IgD-negative memory B cell (primary cell): ENCODE measurements at regions not wholly inside any gene's neighbourhood (a gene's known extent, or its start where the extent isn't known, plus 50 kb on each side); places are given as distances from the start of the nearest gene placed in this dataset.
"Not testable (repeated sequence)": the region's sequence is repeated elsewhere in the genome, so short reads cannot be mapped to it uniquely, and the experiment has no call there.

Source experiments
- H3K27ac Mint-ChIP-seq, 3 donors: one replicate each; pipeline ENCODE4 v1.8.0; 2020 to 2022; ENCODE audit warnings: mild to moderate bottlenecking in 3 of 3, mixed read lengths in 3 of 3, moderate library complexity in 1 of 3
- H3K27me3 Mint-ChIP-seq: one replicate; pipeline ENCODE4 v1.8.0; 2021; ENCODE audit warnings: mixed read lengths
- H3K36me3 Mint-ChIP-seq: one replicate; pipeline ENCODE4 v1.8.0; 2020; ENCODE audit warnings: mild to moderate bottlenecking, mixed read lengths
- H3K4me1 Mint-ChIP-seq, 3 donors: one replicate each; pipeline ENCODE4 v1.8.0; 2020 to 2022; ENCODE audit warnings: mixed read lengths in 3 of 3, mild to moderate bottlenecking in 1 of 3
- H3K4me3 Mint-ChIP-seq, 4 donors: one replicate each; pipeline ENCODE4 v1.8.0; 2020 to 2022; ENCODE audit warnings: mild to moderate bottlenecking in 4 of 4, mixed read lengths in 4 of 4, moderate library complexity in 3 of 4
- H3K9me3 Mint-ChIP-seq, 3 donors: one replicate each; pipeline ENCODE4 v1.8.0; 2020 to 2021; ENCODE audit warnings: mixed read lengths in 3 of 3, mild to moderate bottlenecking in 1 of 3

GRCh38 chr7:15143936-15144335 lies 241.4 kb upstream of the DGKB start:
- Mint-ChIP-seq H3K9me3 (peaks cover 0 to 15% (median 4%) of the 10 kb centered on the region in 3 donors), H3K36me3 (no peaks in the 10 kb centered on the region), H3K4me1 (no peaks in the 10 kb centered on the region), H3K4me3 (no peak overlapping the region), H3K27me3 (no peaks in the 10 kb centered on the region), H3K27ac (no peak overlapping the region)

DNA sequence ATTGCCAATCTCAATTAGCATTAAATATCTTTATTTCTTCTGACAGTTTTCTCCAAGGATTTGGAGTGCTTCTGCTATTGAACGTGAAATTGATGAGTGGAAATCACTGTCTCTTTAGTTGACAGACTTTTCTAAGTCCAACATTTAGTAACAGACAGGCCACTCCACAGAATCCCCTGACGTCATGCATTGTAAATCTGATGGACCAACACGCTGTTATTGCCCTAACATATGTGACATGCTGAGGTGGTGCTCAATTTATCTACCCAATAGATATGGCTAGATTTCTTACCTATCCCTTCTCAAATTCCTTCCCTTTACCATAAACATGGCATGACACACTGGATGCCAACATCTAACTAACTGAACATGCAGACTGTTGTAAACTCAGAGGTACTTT lies 240.6 kb upstream of the DGKB start:
- no peaks in the 10 kb centered on the region for H3K27me3 Mint-ChIP-seq
- no peak overlapping the region for H3K27ac Mint-ChIP-seq
- no peaks in the 10 kb centered on the region for H3K4me1 Mint-ChIP-seq
- H3K36me3 Mint-ChIP-seq = no peaks in the 10 kb centered on the region
- no peak overlapping the region for H3K4me3 Mint-ChIP-seq
- H3K9me3 Mint-ChIP-seq = peaks cover 0 to 12% (median 2%) of the 10 kb centered on the region in 3 donors

- Mint-ChIP-seq H3K4me3 (no peak overlapping the region), H3K36me3 (no peaks in the 10 kb centered on the region), H3K27me3 (no peaks in the 10 kb centered on the region), H3K4me1 (peaks cover 0 to 2% (median 0%) of the 10 kb centered on the region in 3 donors), H3K27ac (no peak overlapping the region), H3K9me3 (peaks cover 0 to 11% (median 4%) of the 10 kb centered on the region in 3 donors)
Observed at GRCh38 chr7:15140431-15140830, 237.9 kb upstream of the DGKB start.

- no peaks in the 10 kb centered on the region for H3K36me3 Mint-ChIP-seq
- H3K4me1 Mint-ChIP-seq = peaks cover 0 to 2% (median 0%) of the 10 kb centered on the region in 3 donors
- H3K9me3 Mint-ChIP-seq = peaks cover 0 to 3% (median under 1%) of the 10 kb centered on the region in 3 donors
- no peak overlapping the region for H3K27ac Mint-ChIP-seq
- no peak overlapping the region for H3K4me3 Mint-ChIP-seq
- no peaks in the 10 kb centered on the region for H3K27me3 Mint-ChIP-seq
Observed at GRCh38 chr7:15131661-15132060, 229.1 kb upstream of the DGKB start.

- H3K9me3 Mint-ChIP-seq = peaks cover 0 to 3% (median 0%) of the 10 kb centered on the region in 3 donors
- no peaks in the 10 kb centered on the region for H3K4me1 Mint-ChIP-seq
- no peaks in the 10 kb centered on the region for H3K27me3 Mint-ChIP-seq
- H3K27ac Mint-ChIP-seq = no peak overlapping the region
- no peak overlapping the region for H3K4me3 Mint-ChIP-seq
- no peaks in the 10 kb centered on the region for H3K36me3 Mint-ChIP-seq
Observed at GRCh38 chr7:15130666-15131541, 228.4 kb upstream of the DGKB start.

- Mint-ChIP-seq H3K4me3 (no peak overlapping the region), H3K27ac (no peak overlapping the region), H3K27me3 (no peaks in the 10 kb centered on the region), H3K4me1 (no peaks in the 10 kb centered on the region), H3K9me3 (no peaks in the 10 kb centered on the region), H3K36me3 (no peaks in the 10 kb centered on the region)
Observed at GRCh38 chr7:15128716-15129115, 226.2 kb upstream of the DGKB start.

- not testable (repeated sequence) for H3K4me3 Mint-ChIP-seq, H3K27me3 Mint-ChIP-seq, H3K9me3 Mint-ChIP-seq, H3K36me3 Mint-ChIP-seq, H3K4me1 Mint-ChIP-seq, H3K27ac Mint-ChIP-seq
Observed at GRCh38 chr7:15126653-15127052, 224.1 kb upstream of the DGKB start.

GRCh38 chr7:15123901-15124300 lies 221.3 kb upstream of the DGKB start:
- H3K4me3 Mint-ChIP-seq = no peak overlapping the region
- H3K9me3 Mint-ChIP-seq = peaks cover 4 to 6% (median 4%) of the 10 kb centered on the region in 3 donors
- H3K27me3 Mint-ChIP-seq = no peaks in the 10 kb centered on the region
- H3K27ac Mint-ChIP-seq = no peak overlapping the region
- H3K36me3 Mint-ChIP-seq = no peaks in the 10 kb centered on the region
- H3K4me1 Mint-ChIP-seq = no peaks in the 10 kb centered on the region

GRCh38 chr7:15113752-15114151 lies 211.2 kb upstream of the DGKB start:
- Mint-ChIP-seq H3K36me3 (no peaks in the 10 kb centered on the region), H3K27ac (no peak overlapping the region), H3K4me1 (no peaks in the 10 kb centered on the region), H3K27me3 (no peaks in the 10 kb centered on the region), H3K4me3 (no peak overlapping the region), H3K9me3 (no peaks in the 10 kb centered on the region)

GRCh38 chr7:15105711-15106110 lies 203.2 kb upstream of the DGKB start:
- H3K4me3 Mint-ChIP-seq = no peak overlapping the region
- H3K4me1 Mint-ChIP-seq = no peaks in the 10 kb centered on the region
- peaks cover 3 to 6% (median 3%) of the 10 kb centered on the region in 3 donors for H3K9me3 Mint-ChIP-seq
- H3K27me3 Mint-ChIP-seq = no peaks in the 10 kb centered on the region
- H3K27ac Mint-ChIP-seq = no peak overlapping the region
- H3K36me3 Mint-ChIP-seq = no peaks in the 10 kb centered on the region

DNA sequence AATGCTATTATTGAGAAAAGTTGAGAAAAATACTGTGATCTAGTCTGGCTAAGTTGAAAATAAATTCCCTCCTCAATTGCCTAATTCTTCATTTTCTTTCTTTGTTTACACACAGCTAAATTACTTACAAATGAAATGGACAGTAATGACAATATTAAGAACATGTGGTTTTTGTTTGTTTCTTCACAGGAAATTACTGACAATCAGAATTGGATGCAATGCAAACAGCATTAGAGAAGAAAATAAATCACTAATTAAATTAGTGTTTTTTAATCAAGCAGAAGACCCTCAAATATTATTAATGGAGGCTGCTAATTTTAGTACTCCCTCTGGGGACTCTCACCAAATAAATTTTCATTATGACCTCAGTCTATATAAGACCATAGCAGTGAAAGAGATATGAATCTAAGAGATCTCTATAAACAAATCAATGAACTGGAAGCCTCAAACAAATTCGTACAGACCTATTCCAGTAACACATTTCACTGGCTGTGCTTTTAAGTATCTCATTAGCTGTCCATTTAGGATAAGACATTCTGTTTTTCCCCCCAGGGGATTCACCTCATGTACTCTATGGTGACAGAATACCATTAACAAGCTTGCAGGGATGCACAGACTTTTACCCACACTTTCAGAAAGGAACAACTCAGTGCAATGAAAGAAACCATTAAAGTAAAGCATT lies 202.0 kb upstream of the DGKB start:
- Mint-ChIP-seq H3K4me3 (no peak overlapping the region), H3K27me3 (no peaks in the 10 kb centered on the region), H3K27ac (no peak overlapping the region), H3K4me1 (no peaks in the 10 kb centered on the region), H3K36me3 (no peaks in the 10 kb centered on the region), H3K9me3 (peaks cover 3 to 6% (median 3%) of the 10 kb centered on the region in 3 donors)

DNA sequence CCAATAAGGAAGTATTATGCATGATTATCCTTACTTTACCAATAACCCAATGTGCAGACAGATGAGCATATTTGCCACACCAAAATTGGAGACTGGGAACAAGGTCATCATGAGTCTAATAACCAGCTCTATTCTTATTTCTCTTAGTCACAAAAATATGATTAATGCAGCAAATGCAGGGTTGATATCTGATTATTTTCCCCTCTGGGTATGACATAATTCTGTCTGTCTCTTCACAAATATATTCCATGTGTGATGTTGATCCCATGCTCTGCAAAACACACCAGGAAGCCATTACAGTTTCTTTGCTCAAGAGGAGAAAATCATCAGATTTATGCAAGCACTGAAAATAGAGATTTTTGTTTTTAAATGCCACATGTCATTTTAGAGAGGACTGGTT lies 196.5 kb upstream of the DGKB start:
- Mint-ChIP-seq H3K27ac (no peak overlapping the region), H3K27me3 (no peaks in the 10 kb centered on the region), H3K4me3 (no peak overlapping the region)

GRCh38 chr7:15096853-15097252 lies 194.3 kb upstream of the DGKB start:
- Mint-ChIP-seq H3K36me3 (no peaks in the 10 kb centered on the region), H3K27me3 (no peaks in the 10 kb centered on the region), H3K27ac (no peak overlapping the region), H3K4me1 (no peaks in the 10 kb centered on the region), H3K4me3 (no peak overlapping the region), H3K9me3 (no peaks in the 10 kb centered on the region)

More for the DNA sequence above, 196.5 kb upstream of the DGKB start:
- H3K4me1 Mint-ChIP-seq = no peaks in the 10 kb centered on the region
- no peaks in the 10 kb centered on the region for H3K36me3 Mint-ChIP-seq
- H3K9me3 Mint-ChIP-seq = no peaks in the 10 kb centered on the region

- H3K4me3 Mint-ChIP-seq = no peak overlapping the region
- no peaks in the 10 kb centered on the region for H3K36me3 Mint-ChIP-seq
- no peaks in the 10 kb centered on the region for H3K9me3 Mint-ChIP-seq
- no peak overlapping the region for H3K27ac Mint-ChIP-seq
- H3K27me3 Mint-ChIP-seq = no peaks in the 10 kb centered on the region
- H3K4me1 Mint-ChIP-seq = no peaks in the 10 kb centered on the region
Observed at GRCh38 chr7:15094989-15095388, 192.4 kb upstream of the DGKB start.

DNA sequence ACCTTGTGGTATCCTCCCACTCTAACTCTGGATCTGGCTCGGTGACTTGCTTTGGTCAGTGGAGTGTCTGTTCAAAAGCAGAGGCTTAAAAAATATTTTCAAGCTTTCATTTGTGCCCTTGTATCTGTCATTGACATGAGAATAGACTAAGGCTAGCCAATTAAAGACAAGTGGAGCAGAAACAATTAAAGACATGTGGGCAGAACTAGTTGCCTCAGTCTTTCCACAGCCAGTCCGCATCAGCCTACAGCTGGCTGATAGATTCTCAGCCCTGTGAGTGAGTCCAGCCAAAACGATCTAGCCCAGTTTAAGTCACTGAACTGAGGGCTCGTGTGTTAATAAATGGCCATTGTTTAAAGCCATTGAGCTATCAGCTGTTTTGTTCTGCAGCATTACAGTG lies 185.2 kb upstream of the DGKB start:
- peaks cover 0 to 6% (median 3%) of the 10 kb centered on the region in 3 donors for H3K9me3 Mint-ChIP-seq
- no peaks in the 10 kb centered on the region for H3K27me3 Mint-ChIP-seq
- H3K4me1 Mint-ChIP-seq = no peaks in the 10 kb centered on the region
- H3K27ac Mint-ChIP-seq = no peak overlapping the region
- no peak overlapping the region for H3K4me3 Mint-ChIP-seq
- H3K36me3 Mint-ChIP-seq = no peaks in the 10 kb centered on the region

DNA sequence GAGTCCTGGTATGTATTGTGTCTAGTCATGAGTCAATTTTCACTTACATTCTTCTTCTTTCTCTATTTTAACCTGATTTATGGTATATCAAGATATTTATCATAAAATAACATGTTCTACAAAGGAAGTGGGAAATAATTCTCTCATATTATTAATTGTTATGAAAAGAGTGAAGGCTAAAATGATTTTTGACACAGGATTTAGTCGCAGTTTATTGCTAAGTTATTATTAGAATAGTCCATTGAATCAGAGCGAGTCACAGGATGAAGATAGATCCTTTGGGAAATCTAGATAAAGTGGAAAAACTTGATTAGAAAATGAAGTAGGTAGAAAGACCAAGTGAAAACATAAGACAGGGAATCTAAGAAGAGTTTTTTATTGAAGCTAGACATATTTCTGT lies 184.3 kb upstream of the DGKB start:
- Mint-ChIP-seq H3K27ac (no peak overlapping the region), H3K9me3 (peaks cover 0 to 6% (median 3%) of the 10 kb centered on the region in 3 donors)

More for the DNA sequence above, 184.3 kb upstream of the DGKB start:
- no peaks in the 10 kb centered on the region for H3K27me3 Mint-ChIP-seq
- no peak overlapping the region for H3K4me3 Mint-ChIP-seq
- no peaks in the 10 kb centered on the region for H3K36me3 Mint-ChIP-seq
- no peaks in the 10 kb centered on the region for H3K4me1 Mint-ChIP-seq
